GM18505 (cell line): ENCODE measurements at regions not wholly inside any gene's neighbourhood (a gene's known extent, or its start where the extent isn't known, plus 50 kb on each side); places are given as distances from the start of the nearest gene placed in this dataset.

Experiments used
- ATAC-seq: cut with Tn5 transposase; IDR thresholded peaks from one replicate; pipeline ENCODE4 v1.9.1; 2021; ENCODE audit not compliant: unreplicated experiment
- POLR2A ChIP-seq: IDR thresholded peaks from 4 replicates; pipeline ENCODE4 v1.6.1; 2011; ENCODE audit warnings: borderline replicate concordance; ENCODE audit not compliant: insufficient read depth, insufficient read length; ENCODE audit errors: extremely low read depth

GRCh38 chr10:10293481-10293951, 724.2 kb upstream of the CELF2 start:
- ATAC-seq = no peak
- TF ChIP-seq POLR2A = no peak

DNA sequence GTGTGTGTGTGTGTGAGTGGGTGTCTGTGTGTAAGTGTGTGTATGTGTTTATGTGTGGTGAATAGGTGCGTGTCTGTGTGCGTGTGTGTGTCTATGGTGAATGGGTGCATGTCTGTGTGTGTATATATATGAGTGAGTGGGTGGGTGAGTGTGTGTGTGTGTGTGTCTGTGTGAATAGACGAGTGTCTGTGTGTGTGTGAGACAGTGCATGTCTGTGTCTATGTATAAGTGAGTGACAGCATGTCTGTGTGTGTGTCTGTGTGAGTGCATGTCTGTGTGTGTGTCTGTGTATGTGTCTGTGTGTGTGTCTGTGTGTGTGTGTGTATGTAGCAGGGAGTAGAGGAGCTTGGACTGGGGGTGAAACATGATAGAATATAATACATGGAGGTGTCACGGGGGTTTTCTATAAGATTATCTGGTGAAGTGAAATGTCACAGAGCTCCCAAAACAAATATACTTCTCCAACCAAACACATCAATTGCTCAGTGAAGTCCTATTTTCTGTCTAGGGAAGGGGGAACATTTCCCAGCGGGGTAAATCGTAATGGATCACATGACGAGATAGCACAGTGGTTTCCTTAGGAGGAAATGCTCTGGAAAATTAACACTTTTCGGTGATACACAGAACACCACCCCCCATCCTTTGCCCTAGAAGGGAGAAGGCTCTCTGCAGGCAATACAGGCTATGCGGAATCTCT, 723.3 kb upstream of the CELF2 start:
- ATAC-seq = no peak
- TF ChIP-seq POLR2A = no peak

DNA sequence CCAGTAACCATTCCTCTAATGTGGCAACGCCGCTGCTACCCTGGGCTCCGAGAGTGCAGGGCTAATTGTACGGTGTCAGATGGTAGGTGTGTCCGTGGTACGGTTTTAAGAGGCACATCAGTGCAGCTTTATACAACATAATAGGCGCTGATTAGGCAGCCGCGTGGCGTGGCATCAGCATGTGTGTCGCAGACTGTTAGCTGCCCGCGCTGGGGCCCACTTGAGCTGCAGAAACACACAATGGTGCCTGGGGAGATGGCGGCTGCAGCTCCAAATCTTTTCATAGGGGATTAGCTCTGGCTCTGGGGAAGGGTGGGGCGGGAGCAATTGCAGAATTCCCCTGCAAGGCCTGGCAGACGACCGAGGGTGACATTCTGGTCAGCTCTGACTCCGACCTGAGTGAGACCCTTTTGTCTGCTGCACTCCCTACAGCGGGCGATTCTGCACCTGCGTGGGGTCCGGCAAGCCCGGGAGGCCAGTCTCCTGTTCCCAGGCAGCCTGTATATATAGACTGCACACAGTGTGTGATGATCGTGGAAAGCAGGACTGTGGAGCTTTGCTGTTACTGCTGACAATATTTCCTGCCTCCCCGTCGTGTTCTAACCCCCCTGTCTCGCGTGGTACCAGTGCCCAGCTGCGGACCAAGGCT, 722.7 kb upstream of the CELF2 start:
- no peak for TF ChIP-seq POLR2A
- no peak for ATAC-seq

DNA sequence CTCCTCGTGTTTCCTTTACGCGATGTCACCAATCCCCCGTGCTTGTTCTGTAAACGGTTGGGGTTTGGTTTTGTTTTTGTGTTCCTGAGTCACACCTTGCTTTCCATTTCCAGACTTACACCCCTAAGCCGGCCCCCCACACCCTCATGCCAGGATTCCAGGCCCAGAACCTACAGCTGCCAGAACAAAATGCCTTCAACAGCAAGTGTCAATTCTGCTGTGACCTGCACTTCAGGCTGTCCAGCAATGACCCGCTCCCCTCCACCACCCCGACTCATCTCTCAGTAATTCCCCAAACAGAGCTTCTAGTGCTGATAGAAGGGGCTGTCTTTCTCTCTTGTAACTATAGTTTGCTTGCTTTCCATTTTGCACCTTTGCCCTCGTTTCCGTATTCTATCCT, 722.1 kb upstream of the CELF2 start:
- ATAC-seq = no peak
- TF ChIP-seq POLR2A = no peak

- no peak for TF ChIP-seq POLR2A
- ATAC-seq = no peak
Observed at GRCh38 chr10:10302689-10303088, 715.0 kb upstream of the CELF2 start.

GRCh38 chr10:10307036-10307435, 710.6 kb upstream of the CELF2 start:
- no peak for TF ChIP-seq POLR2A
- ATAC-seq = no peak

DNA sequence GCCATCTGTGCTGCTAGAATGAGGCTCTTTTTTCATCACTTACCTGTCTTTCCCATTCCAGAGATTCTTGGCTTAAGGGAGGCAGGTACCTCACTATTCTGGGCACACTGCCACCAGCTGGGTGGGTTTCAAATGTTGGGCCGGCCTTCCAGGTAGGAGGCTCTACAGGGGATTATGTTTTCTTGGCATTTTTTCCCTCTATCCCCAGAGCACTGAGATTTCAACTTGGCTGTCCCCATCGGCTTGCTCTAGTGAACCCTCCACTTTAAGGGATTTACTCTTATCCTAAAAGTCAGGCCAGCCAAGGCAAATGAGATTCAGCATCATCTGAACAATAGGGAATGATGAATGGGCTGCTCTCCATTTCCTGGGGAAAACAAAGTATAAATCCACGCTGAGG, 710.1 kb upstream of the CELF2 start:
- no peak for ATAC-seq
- TF ChIP-seq POLR2A = no peak

- no peak for ATAC-seq
- TF ChIP-seq POLR2A = no peak
Observed at GRCh38 chr10:10310498-10310897, 707.2 kb upstream of the CELF2 start.

GRCh38 chr10:10311966-10312365, 705.7 kb upstream of the CELF2 start:
- TF ChIP-seq POLR2A = no peak
- no peak for ATAC-seq

DNA sequence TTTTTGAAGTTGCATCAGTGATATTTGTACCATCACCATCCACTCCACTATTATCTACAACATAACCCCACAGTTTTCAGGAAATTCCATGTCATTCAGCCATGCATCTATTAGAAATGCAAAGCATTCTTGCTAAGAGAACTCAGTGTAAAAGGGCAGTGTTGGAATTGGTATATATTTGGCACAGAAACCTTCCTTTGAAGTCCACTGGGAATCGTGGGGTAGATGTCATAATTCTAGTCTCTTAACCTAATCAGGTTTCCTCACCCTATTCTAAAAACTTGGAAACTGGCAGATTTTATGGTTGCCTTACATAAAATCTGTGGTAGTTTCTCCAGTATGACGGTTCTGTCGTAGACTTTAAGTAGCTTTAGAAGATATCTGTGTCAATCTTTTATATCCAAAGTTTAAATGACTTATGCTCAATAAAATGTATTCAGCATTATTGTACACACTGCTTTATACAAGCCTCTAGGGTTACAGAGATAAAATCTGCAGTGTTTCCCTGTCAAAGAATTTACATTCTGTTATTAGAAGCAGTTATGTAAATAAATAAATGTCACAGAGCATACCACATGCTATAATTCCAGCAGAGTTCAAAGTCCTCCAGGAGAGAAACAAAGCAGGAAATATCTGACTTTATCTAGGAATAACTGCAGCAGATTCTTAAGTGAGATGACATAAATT, 704.4 kb upstream of the CELF2 start:
- ATAC-seq = no peak
- TF ChIP-seq POLR2A = no peak

DNA sequence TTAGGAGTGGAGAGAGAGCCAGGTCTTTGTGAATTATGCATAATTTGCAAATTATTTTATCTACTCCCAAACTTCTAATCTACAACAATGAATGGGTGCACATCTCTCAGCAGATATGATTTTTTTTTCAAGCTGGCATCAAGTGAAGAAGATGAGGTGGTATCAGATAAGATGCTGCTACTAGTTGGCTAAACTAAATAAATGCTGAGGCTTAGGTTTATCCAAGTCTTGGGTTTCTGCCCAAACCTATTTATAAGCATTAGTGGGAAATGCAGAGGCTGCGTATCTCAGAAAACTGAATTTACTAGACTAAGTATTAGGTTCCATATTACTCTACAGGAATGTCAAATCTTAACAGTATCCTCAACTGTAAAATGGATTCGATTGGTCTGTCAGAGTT, 703.0 kb upstream of the CELF2 start:
- TF ChIP-seq POLR2A = no peak
- ATAC-seq = no peak

DNA sequence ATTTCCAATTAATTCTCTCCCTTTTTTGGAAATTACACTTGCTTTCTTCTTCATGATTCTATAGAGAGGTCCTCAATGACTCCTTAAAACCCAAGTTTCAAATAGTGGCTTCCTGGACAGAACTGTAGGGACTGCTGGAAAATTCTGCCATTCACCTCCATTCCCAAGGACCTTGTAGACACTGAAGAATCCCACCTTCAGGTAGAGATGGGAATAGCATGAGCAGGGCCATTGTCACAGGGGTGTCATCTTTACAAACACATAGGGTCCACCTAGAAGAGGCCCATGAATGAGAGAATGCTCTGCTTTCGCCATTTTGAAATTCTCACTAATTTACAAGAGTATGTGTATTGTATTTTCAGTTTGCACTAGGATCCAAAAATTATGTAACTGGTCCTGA, 701.7 kb upstream of the CELF2 start:
- no peak for TF ChIP-seq POLR2A
- no peak for ATAC-seq

DNA sequence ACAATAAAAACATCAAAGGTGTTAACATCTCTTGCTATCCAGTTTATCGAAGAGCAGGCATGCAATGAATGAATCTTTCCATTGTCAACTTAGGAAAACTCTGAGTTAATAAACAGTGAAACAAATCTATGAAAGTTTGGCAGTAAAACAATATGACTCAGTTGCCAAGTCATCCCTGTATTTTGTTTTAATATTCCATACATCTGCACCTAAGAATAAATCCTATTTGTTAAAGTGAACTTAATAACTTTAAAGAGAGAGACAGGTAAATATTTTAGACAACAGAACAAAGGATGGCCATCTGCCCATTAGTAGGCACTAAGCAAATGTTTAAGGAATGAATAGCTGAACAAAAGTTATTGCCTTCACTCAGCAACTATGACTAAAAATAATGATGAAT, 700.5 kb upstream of the CELF2 start:
- ATAC-seq = no peak
- TF ChIP-seq POLR2A = no peak

- TF ChIP-seq POLR2A = no peak
- ATAC-seq = no peak
Observed at GRCh38 chr10:10318856-10319255, 698.8 kb upstream of the CELF2 start.
